GM18517 (cell line): ENCODE measurements at regions not wholly inside any gene's neighbourhood (a gene's known extent, or its start where the extent isn't known, plus 50 kb on each side); places are given as distances from the start of the nearest gene placed in this dataset.

Experiments used
- ATAC-seq: cut with Tn5 transposase; IDR thresholded peaks from one replicate; pipeline ENCODE4 v1.9.1; 2021; ENCODE audit warnings: mild to moderate bottlenecking, moderate library complexity; ENCODE audit not compliant: unreplicated experiment

DNA sequence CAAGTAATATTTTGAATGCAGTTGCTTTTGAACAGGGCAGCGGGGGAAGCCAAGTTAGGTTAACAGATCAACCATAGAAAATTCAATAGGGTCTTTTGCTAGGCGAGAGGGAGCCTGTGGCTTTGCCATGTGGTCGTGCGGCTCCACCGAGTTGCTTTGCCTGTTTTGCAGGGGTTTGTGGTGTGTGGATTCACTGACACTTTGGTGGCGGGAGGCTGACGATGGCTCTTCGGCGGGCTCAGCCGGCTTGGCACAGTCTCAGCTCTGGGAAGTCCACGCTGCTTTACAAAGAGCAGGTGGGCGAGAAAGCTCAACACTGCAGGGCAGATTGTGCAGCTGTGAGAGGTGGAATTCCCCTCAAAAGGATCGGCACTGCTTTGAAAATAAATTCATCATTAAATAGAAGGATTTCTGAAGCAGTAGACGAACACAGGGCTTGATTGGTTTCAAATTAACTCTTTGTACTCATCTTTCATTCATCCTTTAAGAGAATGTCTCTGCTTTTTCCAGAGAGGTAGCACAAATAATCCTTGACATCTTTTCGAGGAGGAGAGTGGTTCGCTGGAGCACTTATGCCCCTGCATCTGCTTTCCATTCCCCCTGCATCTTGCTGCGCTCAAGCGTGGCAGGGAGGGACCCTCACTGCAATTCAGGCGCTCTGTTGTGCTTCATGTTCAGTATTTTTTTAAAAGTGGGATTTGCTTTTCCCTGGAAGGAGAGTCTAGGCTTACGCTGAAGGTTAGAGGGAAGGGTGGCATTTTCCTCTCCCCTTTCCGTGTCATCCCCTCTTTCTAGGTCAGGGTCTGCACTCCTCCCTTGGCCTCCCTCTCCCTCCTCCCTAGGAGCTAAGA, 201.8 kb upstream of the LEF1 start:
- ATAC-seq = no peak

DNA sequence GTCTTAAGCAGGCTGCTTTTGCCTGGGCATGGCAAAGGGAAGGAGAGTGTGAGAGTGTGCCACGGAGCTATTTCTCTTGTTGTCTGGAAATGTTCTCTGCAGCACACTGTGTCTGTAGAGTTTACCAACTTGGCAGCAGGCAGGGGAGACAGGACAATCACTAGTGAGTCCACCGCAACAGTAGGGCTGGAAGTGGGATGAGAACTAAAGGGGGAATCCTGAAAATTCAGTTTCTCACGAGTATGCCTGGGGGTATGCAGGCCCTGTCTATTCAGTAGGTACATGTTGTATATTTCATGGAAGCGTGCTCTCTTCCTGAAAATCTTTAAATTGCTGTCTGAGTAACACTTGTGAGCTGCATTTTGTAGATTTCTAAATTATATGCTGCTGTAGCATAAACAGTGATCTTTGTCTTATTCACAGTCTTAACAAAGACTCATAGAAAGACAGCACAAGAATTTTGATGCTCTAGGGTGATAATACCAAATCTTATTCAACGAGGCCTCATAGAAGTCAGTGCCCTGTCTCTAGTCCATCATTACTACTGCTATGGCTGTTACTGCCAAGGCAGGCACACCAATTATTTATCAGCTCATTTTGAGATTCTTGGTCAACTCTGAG, 200.4 kb upstream of the LEF1 start:
- ATAC-seq = no peak

DNA sequence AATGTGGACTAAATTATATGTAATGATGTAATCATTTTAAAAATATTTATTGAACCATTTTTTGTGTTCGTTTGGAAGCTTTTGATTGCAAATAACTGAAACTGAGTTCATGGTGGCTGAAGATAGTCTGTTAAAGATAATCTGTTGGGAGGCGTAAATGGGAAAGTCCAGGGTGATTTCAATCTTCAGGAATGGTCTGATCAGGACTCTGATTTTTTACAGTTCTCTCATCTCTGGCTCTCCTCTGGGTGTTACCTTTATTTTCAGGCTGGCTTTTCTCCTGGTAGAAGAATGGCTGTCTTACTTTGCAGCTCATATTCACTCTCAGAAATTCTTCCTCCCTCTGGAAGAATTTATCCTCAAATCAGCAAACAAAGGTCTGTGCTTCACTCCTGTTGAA, 199.0 kb upstream of the LEF1 start:
- no peak for ATAC-seq

DNA sequence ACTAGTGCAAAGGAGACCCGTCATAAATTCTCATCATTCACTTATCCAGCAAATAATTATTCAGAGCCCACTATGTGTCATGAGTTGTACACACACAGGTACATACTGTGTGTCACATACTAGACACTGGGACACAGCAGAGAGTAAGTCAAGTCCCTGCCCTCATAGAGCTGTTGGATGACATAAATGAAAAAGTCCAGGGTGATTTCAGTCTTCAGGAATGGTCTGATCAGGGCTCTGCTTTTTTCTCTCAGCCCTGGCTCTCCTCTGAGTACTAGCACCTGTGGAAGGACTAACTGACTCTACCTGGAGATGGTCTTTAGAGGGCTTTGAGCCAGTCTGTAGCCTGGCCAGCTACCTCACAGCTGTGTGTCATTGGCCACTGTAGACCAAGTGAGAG, 198.0 kb upstream of the LEF1 start:
- ATAC-seq = no peak

DNA sequence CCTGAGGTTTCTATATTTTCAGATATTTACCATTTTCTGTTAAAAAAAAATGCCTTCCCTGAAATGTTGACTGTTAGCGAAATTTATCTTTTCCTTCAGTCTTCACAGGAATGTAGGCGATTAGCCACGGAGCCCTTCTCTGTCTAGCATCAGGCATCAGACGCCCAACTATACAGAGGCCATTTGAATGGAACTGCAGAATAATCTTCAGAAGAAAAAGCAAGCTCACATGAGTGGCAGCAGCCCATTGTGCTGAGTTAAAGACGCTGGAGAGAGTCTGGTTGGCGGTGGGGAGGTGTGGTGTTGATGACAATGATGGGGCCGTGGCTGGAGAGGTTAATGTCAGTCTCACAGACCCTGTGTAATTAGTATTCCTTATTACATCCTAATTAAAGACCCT, 196.8 kb upstream of the LEF1 start:
- ATAC-seq = no peak

DNA sequence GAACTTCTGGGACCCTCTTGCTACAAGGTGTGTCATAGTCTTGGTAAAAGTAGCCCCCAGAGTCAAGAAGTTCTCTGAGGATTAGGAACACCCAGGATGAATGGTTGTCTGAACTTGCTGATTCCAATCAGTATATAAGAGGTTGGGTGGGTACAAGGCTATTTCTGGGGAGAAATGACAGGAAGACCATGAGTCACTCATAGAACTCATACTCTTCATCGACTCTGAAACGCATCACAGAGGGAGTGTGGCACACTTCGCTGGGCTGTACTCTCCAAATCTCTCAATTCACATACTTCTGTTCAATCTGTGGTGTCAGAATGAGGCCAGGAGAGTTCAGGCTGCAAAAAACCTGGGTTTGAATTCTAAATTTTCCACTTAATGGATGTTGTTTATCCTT, 193.2 kb upstream of the LEF1 start:
- ATAC-seq = no peak

DNA sequence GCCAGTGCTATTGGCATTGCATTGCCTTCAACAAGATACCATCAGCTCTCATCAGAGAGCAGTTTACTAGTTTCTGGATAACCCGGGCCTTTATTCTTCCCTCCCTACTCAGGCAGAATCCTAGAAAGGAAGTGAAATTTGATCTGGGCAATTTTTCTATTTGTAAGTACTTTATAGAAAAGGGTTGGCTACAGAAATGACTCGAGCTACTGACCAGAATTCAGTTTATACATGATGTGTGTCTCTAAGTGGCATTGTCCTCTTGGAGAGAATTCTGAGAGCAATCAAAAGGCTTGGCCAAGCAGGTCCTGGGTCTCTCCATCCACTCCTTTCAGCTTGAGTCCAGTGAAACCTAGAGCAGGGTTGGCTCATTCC, 192.7 kb upstream of the LEF1 start:
- ATAC-seq = no peak

DNA sequence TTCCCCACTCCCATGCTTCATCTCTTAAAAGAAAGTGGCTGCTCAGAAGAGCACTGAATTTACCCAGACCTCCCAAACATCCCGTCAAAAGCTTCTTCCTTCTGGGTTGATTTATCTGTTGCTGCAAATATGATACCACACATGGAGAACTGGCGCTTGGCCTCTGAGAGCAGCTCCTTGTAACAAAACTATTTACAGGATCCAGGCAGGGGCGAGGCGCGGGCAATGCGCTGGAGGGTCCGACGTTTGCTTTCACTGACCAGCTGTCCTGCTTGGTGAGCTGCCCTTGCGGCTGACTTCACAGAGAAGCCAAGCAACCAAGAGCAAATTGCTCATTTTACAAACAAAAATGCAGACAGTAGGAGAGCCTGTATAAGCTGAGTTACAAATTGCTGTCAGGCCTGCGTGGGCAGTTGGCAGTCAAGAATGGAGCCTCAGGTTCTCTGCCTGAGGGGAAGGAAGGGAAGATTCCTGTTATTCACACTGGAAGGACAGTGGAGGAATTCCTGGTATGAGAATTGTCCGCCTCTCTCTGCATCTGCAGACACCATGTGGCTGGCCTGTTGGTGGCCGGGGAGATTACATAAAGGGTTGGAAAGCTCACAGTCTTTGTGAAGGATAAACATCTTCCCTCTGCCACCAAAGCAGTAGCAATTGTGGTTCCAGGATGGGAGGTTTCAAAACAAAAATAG, 192.2 kb upstream of the LEF1 start:
- no peak for ATAC-seq

DNA sequence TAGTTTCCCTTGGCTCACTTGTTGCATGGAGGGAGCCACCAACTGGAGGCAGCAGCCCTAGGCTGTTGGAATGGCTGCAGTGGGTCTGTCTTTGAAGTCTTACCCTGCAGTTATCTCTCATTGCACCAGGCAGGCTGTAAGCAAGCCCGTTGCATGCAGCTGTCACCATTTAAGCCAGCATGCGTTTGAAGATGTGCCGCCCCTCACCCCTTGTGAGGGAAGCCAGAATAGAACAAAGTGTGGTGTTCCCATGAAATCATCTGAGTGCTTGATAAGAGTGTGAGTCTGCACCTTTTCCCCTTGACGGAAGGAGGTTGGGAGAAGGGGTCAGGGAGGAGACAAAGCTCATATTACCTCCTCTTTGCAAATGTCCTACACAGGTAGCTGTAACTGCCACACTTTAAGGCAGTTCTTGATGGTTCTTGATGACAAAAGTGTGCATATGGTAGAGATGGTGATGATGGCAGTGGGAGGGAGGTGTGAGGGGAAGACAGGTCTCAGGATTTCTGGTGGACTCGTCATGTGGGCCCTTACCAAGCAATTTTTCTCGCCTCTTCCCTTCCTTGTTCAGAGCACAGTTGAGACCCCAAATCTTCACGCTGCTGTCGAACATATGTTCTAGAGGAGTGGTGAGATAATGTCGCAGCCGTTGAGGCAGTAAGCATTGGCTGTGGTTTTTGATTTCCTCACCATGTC, 191.4 kb upstream of the LEF1 start:
- no peak for ATAC-seq

DNA sequence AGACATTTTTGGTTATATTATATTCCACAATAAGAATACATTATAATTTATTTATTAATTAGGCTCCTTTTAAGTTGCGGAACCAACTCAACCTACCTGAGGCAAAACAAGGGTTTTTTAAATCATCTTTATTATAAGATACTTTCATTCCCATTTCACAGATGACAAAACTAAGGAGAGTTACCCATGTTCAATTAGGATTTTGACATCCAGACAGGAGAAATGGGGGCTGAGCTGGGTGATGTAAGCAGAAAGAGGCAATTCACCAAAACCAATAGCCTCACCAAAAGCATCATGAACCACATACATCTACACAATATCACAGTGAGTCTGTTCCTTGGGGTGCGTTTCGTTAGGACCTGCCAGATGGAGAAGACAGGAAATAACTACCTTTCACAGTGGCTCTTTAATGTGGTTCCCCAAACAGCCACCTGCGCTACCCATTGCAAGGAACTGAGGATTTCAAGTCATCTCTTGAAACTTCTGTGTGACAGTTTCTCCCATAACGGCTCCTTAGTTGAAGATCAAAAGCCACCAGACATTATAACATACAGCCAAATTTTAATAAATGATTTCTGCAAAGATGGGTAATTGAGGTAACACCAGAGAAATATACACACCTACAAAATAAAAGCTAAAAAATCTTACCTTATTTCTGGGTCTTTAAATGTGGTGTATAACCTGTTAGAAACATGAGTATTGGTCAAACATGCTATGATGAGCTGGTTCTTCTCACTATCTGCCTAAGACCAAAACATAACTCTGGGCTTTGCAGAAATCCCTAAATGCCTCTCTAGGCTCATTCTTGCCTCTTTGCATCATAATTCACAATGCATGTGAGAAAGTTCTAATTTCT, 190.6 kb upstream of the LEF1 start:
- no peak for ATAC-seq

DNA sequence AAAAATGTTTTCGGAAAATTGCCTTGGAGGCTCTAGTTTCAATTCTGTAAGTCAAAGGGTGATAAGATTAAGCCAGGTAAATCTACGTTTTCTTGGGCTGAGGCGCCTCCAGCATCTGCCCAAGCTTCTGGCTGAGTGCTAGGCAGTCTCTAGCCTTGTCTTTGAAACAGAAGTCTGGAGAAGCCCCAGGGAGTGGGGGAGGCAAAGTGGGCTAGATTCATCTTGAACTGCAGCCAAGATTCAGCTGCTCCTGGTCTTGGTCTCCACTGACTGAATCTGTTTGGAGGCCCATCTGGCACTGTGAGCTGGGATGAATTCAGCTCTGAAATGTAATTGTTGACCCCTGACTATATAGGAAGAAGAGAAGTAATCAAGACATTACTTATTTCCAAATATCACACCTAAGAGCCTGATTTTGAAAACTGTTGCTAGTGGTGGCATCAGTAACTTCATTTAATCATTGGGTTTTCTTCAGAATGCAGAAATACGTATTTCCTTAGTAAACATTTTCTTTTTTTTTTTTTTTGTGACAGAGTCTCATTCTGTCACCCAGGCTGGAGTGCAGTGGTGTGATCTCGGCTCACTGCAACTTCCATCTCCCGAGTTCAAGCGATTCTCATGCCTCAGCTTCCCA, 187.3 kb upstream of the LEF1 start:
- no peak for ATAC-seq

DNA sequence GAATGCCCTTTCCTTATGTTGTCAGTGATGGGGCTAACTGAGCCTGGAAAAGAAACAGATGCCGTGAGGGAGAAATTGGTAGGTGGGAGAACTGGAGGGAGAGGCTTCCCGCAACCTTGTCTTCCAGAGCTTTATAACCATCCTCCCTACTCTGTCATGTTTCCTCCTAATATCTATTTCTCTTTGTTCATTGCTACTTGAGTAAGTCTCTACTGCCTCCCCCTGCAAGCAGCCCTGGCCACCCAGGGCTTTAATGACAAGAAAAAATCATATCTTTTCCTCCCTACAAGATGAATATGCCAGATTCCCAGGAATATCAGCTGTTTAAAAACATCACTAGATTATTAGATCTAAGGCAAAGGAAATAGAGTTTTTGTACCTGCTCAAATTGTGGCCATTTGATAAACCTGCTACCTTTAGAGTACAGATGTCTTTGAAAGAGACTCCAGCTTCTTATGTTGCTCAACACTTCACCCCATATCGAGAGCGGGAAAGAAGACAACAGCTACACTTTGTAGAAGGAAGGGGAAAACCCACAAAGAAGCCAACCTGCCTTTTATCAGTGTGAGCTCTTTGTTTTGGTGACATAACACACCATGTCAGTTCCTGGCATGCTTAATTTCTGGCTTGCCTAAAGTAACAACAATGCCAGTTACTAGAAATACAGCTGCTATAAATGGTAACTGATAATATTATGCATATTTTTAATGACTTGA, 186.6 kb upstream of the LEF1 start:
- no peak for ATAC-seq

DNA sequence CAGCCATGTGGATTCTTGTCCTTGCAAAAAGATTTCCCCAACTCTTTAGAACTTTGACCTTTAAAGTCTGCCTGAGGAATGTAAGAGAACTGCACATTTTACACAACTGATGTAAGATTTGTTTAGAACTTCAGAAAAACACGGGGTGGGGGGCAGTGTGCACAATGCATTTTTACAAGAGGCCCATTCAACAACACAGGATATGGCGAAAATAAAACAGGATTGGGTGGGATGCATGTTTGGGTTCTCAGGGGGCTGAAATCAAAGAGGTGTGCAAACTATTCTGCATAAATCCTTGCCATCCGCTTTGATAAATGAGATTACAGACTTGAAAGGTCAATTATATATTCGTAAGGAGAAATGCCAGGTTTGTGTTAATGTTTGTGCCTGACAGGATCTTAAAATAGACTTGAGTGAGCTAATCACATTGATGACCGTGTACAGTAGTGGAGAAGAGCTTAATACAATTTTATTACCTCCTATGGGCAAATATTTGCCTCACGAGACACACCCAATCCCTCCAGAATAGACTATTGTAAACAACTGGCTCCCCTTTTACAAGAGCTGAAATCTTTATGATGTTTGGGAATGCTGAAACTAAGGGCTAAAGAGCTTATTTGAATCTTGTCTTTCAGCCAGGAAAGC, 184.1 kb upstream of the LEF1 start:
- no peak for ATAC-seq

DNA sequence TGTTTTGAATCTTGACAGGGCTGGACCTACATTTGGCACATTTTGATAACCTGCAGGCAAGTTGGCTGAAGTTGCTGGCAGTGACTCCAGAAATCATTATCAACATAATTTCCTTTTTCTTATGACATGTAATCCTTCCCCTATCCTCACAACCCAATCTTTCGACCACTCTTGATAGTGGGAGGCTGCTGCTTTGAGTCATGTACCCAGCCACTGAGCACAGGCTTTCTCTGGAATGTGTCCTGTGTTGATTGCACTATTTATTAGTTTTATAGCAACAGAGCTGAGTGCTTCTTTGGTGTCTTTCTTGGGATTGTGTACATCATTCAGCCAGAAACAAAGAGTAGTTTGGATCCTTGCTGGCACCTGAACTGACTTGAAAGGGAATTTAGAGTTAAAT, 183.1 kb upstream of the LEF1 start:
- ATAC-seq = no peak

DNA sequence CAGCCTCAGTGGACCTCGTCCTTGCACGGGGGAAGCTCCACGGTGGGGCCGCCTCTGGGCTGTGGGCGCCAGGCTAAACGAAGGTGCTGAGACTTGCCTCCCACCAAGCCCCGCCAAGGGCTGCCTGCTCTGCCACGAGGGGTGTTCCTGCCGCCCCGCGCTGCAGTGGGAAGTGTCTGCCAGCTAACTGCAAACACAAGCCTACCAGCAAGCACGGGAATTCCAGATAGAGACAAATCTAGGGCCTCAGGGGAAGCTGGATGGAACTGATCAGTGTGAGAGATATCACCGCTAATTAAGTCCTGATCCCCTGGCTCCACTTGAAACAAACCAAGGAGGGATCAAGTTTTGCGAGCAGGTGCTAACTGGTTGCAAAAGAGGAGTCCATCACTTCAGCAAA, 181.6 kb upstream of the LEF1 start:
- no peak for ATAC-seq

DNA sequence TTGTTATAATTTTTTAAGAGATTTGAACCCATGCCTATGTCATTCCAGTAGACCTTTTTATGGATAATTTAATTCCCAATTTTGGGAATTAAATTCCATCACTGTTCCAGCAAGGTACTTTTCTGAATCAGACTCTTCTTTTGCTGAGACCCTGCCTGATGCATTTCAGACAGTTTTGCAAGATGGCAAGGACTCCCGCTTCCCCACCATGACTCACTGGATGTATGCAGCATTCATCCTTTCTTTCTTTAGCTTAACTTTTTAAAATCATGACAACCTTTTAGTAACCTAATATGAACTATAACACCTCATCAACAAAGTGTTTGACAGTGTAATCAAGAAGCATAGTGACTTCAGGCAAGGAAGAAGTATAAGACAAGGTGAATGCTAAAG, 178.1 kb upstream of the LEF1 start:
- ATAC-seq = no peak

DNA sequence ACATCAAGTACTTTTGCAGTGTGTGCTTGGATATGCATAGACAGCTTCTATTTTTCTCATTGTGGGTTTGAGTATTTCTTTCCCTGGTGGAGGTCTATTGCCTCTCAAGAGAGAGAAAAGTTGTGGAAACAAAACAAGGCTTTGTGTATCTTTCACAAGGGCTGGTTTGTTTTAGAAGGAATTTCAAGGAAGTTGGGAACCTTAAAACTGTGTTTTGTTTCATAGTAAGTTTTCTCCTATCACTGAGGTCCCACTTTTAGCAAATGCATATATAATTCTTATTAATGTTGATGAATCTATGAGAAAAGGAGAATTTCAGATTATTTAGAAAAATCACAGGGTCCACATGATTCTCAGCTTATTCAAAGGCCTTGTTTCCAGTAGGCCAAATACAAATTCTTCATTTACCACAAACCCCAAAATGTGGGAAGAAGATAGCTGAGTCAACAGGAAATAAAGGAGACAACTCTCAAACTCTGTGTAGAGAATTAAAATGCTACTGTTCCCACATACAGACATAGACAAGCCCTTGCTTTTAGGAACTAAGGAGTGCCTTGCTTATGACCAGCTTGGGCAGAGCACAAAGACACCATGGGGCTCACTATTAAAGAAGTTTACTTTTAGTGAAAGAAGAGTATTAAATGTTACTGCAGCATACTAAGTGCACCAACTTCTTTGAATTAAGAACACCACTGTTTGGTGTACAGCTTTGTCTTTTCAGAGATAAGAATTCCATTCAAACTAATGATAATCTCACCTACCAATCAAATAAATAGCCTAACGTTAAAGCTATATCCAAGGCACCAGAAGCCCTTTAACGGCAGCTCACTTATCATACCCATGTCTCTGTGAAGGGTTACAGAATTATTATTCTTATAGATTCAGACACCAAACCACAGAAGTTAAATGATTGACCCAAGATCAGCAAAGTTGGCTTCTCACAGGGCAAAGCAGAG, 177.4 kb upstream of the LEF1 start:
- ATAC-seq = no peak
